ENCODE measurements at regions not wholly inside any gene's neighbourhood (a gene's known extent, or its start where the extent isn't known, plus 50 kb on each side); places are given as distances from the start of the nearest gene placed in this dataset.

DNA sequence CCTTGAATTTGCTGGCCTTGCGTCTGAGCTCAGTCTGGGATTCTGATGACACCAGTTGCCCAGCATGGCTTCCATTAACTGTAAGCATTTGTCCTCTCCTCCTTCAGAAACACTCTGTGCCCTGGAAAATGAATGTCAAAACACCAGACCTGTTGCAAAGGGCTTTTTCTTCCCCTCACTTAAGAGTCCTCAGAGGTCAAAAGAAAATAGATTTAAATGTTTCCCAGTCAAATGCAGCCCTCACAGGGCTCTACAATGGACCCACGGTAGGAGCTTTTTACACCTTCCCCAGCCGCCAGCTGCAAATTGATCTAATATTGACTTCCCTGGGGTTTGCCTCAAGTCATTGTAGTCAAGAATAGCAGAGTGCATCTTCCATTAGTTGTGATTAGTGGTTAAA is 332.2 kb downstream of the INSC start:
- no peak for TF ChIP-seq ZFX (IDR thresholded peaks at IDR 0.05)
- no peak for TF ChIP-seq CTCF (conservative IDR thresholded peaks at IDR 0.05)
